Panc1 (cell line): ENCODE measurements at regions not wholly inside any gene's neighbourhood (a gene's known extent, or its start where the extent isn't known, plus 50 kb on each side); places are given as distances from the start of the nearest gene placed in this dataset.

Experiments
- ATAC-seq: fragments of 200-7000 bp; cut with Tn5 transposase; 2 replicates; pipeline ENCODE4 v1.9.1; 2020; ENCODE audit warnings: mild to moderate bottlenecking, moderate library complexity
- BruUV-seq: library from RNA; stranded (reverse); fragments of 400-500 nt; replicated peaks from 2 replicates; lab custom pipeline; 2021; lab: Mats Ljungman, UMichigan
- CTCF ChIA-PET: fragments of 300-600 bp; sonication (Branson Sonifier 250); formaldehyde crosslinking; loops from one replicate; lab custom pipeline; 2022; ENCODE audit warnings: antibody characterized with exemption; lab: Charles Lee
- POLR2A ChIA-PET: fragments of 300-600 bp; sonication (Branson Sonifier 250); formaldehyde crosslinking; loops from one replicate; lab custom pipeline; 2022; ENCODE audit warnings: antibody characterized with exemption; lab: Charles Lee
- DNase-seq: peaks from one replicate; pipeline ENCODE4 v3.0.0-alpha.2; 2010; ENCODE audit warnings: low read depth, low spot score
- H3K27ac ChIP-seq: 2 replicates; pipeline ENCODE4 v1.5.1; 2011; ENCODE audit warnings: mild to moderate bottlenecking, low read length, inconsistent platforms
- H3K27me3 ChIP-seq: fragments of 200-500 bp; sonication (Bioruptor generic); 2 replicates; pipeline ENCODE4 v1.6.0; 2014; ENCODE audit warnings: low read length, inconsistent platforms; ENCODE audit not compliant: control insufficient read depth, insufficient read depth
- H3K36me3 ChIP-seq: fragments of 200-500 bp; sonication (Bioruptor generic); 2 replicates; pipeline ENCODE4 v1.5.1; 2014; ENCODE audit warnings: inconsistent platforms, mild to moderate bottlenecking, low read length, moderate library complexity; ENCODE audit not compliant: control insufficient read depth, insufficient read depth
- H3K4me1 ChIP-seq: 2 replicates; pipeline ENCODE4 v1.5.1; 2011; ENCODE audit warnings: inconsistent platforms, mild to moderate bottlenecking, low read length, moderate library complexity; ENCODE audit not compliant: control insufficient read depth, insufficient read depth
- H3K4me3 ChIP-seq, 2 experiments: 2 replicates each; pipeline ENCODE4 v1.5.1; 2011 to 2012; ENCODE audit warnings: low read depth in 2 of 2, low read length in 2 of 2, mild to moderate bottlenecking in 2 of 2, inconsistent platforms in 1 of 2, moderate library complexity in 1 of 2
- H3K9me3 ChIP-seq: fragments of 200-500 bp; sonication (Bioruptor generic); 2 replicates; pipeline ENCODE4 v1.5.1; 2014; ENCODE audit warnings: low read depth, mild to moderate bottlenecking, inconsistent platforms, low read length, moderate library complexity; ENCODE audit not compliant: control insufficient read depth, insufficient read depth
- POLR2AphosphoS5 ChIP-seq: IDR thresholded peaks from 2 replicates; pipeline ENCODE4 v1.6.1; 2012; ENCODE audit warnings: mild to moderate bottlenecking, low read depth, low read length, moderate library complexity
- SIN3A ChIP-seq: IDR thresholded peaks from 2 replicates; pipeline ENCODE4 v1.6.1; 2012; ENCODE audit warnings: low read depth, mild to moderate bottlenecking, low read length, moderate library complexity, borderline replicate concordance; ENCODE audit not compliant: insufficient read depth
- TCF7L2 ChIP-seq: IDR thresholded peaks from 2 replicates; pipeline ENCODE4 v1.6.1; 2011; ENCODE audit warnings: mild to moderate bottlenecking, low read depth, low read length, inconsistent platforms
- in situ Hi-C: cut with HindIII; loops from 2 replicates; pipeline ENCODE4 v1.10.0; 2016; ENCODE audit warnings: low sequenced_read_pairs, low pct_unique_long_range_greater_than_20kb
- intact Hi-C: fragments of 100-400 bp; cut with micrococcal nuclease; formaldehyde crosslinking; loops from one replicate; pipeline ENCODE4 v1.10.0; 2022; ENCODE audit not compliant: unreplicated experiment
- TF ChIP-seq, protein P1 (sequence below), 2 experiments: IDR thresholded peaks; 2 replicates each; pipeline ENCODE4 v1.6.1; 2011 to 2012; ENCODE audit warnings: low read depth in 2 of 2, control low read depth in 1 of 2, low read length in 1 of 2, mild to moderate bottlenecking in 1 of 2, moderate library complexity in 1 of 2; ENCODE audit not compliant: insufficient read depth in 1 of 2
- TF ChIP-seq, protein P2 (sequence below): fragments of 450-650 bp; IDR thresholded peaks from 2 replicates; pipeline ENCODE4 v1.5.1; 2017; ENCODE audit warnings: mild to moderate bottlenecking

DNA sequence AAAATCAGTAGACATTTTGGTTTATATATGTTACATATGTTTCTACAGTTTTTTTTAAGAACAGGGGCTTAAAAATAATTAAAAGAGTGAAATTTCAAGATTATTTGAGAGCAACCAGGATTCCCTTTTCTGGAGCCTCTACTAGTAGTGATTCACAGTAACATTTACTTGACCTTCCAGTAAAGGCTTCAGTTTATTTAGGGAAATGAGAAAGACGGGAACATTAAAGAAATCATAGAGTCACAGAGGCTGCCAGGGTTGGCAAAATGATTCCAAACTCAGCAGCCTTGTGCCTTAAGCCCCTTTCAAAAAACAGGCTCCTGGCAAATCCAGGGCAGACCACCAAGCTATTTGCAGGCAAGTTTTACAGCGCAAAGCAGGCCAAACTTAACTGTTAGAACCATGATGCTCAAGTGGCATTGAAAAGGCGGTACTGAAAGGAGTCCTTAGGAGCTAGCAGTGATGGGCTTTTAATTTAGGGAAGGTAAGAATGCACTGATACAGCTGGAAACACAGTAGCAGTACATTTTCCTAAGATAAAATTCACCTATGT, 201.1 kb upstream of the ADAMTS9 start:
- intact Hi-C loops = no loop called here
- CTCF ChIA-PET = no interaction called here
- no peak overlapping the region for H3K27ac ChIP-seq
- no peaks in the 10 kb centered on the region for H3K9me3 ChIP-seq
- no peak for TF ChIP-seq POLR2AphosphoS5
- no peak for TF ChIP-seq TCF7L2
- TF ChIP-seq, protein P1, sequence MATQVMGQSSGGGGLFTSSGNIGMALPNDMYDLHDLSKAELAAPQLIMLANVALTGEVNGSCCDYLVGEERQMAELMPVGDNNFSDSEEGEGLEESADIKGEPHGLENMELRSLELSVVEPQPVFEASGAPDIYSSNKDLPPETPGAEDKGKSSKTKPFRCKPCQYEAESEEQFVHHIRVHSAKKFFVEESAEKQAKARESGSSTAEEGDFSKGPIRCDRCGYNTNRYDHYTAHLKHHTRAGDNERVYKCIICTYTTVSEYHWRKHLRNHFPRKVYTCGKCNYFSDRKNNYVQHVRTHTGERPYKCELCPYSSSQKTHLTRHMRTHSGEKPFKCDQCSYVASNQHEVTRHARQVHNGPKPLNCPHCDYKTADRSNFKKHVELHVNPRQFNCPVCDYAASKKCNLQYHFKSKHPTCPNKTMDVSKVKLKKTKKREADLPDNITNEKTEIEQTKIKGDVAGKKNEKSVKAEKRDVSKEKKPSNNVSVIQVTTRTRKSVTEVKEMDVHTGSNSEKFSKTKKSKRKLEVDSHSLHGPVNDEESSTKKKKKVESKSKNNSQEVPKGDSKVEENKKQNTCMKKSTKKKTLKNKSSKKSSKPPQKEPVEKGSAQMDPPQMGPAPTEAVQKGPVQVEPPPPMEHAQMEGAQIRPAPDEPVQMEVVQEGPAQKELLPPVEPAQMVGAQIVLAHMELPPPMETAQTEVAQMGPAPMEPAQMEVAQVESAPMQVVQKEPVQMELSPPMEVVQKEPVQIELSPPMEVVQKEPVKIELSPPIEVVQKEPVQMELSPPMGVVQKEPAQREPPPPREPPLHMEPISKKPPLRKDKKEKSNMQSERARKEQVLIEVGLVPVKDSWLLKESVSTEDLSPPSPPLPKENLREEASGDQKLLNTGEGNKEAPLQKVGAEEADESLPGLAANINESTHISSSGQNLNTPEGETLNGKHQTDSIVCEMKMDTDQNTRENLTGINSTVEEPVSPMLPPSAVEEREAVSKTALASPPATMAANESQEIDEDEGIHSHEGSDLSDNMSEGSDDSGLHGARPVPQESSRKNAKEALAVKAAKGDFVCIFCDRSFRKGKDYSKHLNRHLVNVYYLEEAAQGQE (IDR thresholded peaks at IDR 0.05; ENCODE audit: insufficient read depth in 1 of 2, low read depth in 2 of 2, low read length in 1 of 2) = no peak
- TF ChIP-seq, protein P2, sequence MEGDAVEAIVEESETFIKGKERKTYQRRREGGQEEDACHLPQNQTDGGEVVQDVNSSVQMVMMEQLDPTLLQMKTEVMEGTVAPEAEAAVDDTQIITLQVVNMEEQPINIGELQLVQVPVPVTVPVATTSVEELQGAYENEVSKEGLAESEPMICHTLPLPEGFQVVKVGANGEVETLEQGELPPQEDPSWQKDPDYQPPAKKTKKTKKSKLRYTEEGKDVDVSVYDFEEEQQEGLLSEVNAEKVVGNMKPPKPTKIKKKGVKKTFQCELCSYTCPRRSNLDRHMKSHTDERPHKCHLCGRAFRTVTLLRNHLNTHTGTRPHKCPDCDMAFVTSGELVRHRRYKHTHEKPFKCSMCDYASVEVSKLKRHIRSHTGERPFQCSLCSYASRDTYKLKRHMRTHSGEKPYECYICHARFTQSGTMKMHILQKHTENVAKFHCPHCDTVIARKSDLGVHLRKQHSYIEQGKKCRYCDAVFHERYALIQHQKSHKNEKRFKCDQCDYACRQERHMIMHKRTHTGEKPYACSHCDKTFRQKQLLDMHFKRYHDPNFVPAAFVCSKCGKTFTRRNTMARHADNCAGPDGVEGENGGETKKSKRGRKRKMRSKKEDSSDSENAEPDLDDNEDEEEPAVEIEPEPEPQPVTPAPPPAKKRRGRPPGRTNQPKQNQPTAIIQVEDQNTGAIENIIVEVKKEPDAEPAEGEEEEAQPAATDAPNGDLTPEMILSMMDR = no peak
- no peak for TF ChIP-seq SIN3A
- no peak overlapping the region for H3K4me3 ChIP-seq
- H3K36me3 ChIP-seq = no peaks in the 10 kb centered on the region
- in situ Hi-C loops = no loop called here
- BruUV-seq = no TSS peak
- no peak for ATAC-seq
- no peaks in the 10 kb centered on the region for H3K4me1 ChIP-seq
- H3K27me3 ChIP-seq = no peaks in the 10 kb centered on the region
- DNase-seq = no peak
- POLR2A ChIA-PET = no interaction called here

DNA sequence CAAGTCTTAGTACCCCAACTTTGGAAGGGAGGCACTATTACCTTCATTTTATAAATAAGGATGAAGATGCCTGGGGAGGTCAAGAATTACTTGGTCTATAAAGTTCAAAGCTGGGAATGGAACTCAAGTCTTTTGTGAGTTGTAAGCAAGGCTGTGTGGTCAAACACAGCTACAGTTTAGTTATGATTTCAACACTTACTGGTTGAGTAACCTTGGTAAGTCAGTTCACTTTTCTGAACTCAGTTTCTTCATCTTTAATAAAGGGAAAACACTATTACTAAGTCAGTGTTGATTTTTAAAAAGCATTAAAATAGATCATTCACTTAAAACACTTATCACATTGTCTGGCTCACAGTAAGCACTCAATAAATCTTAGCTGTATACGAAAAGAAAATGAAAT, 200.4 kb upstream of the ADAMTS9 start:
- in situ Hi-C loops = no loop called here
- POLR2A ChIA-PET = no interaction called here
- Histone ChIP-seq H3K9me3 (no peaks in the 10 kb centered on the region), H3K27me3 (no peaks in the 10 kb centered on the region), H3K4me1 (no peaks in the 10 kb centered on the region), H3K36me3 (no peaks in the 10 kb centered on the region), H3K4me3 (no peak overlapping the region), H3K27ac (no peak overlapping the region)
- intact Hi-C loops = no loop called here
- BruUV-seq = no TSS peak
- CTCF ChIA-PET = no interaction called here
- TF ChIP-seq POLR2AphosphoS5 = no peak
- TF ChIP-seq, protein P2 = no peak
- TF ChIP-seq, protein P1 (IDR thresholded peaks at IDR 0.05; ENCODE audit: insufficient read depth in 1 of 2, low read depth in 2 of 2, low read length in 1 of 2) = no peak
- no peak for TF ChIP-seq SIN3A
- no peak for TF ChIP-seq TCF7L2
- DNase-seq (no peak), ATAC-seq (no peak)
